IPS-15b (cell line): ENCODE measurements at regions not wholly inside any gene's neighbourhood (a gene's known extent, or its start where the extent isn't known, plus 50 kb on each side); places are given as distances from the start of the nearest gene placed in this dataset.
A peak's percentile ranks its signal among the peaks of the same experiment; 100 is the strongest.
"Not testable (repeated sequence)": the region's sequence is repeated elsewhere in the genome, so short reads cannot be mapped to it uniquely, and the experiment has no call there.

Experiments
- H3K27me3 ChIP-seq: one replicate; pipeline ENCODE4 v1.6.1; 2013; ENCODE audit warnings: low read length; ENCODE audit not compliant: control insufficient read depth, insufficient read depth
- H3K36me3 ChIP-seq: one replicate; pipeline ENCODE4 v1.6.1; 2013; ENCODE audit warnings: low read length; ENCODE audit not compliant: control insufficient read depth, insufficient read depth
- H3K4me1 ChIP-seq: one replicate; pipeline ENCODE4 v1.6.1; 2013; ENCODE audit warnings: mild to moderate bottlenecking, low read length; ENCODE audit not compliant: control insufficient read depth, insufficient read depth
- H3K4me3 ChIP-seq: one replicate; pipeline ENCODE4 v1.5.1; 2013; ENCODE audit warnings: low read depth, low read length
- H3K9ac ChIP-seq: one replicate; pipeline ENCODE4 v1.6.1; 2013; ENCODE audit warnings: low read depth, mild to moderate bottlenecking, low read length
- H3K9me3 ChIP-seq: one replicate; pipeline ENCODE4 v1.6.1; 2013; ENCODE audit warnings: mild to moderate bottlenecking, low read length; ENCODE audit not compliant: control insufficient read depth, insufficient read depth

DNA sequence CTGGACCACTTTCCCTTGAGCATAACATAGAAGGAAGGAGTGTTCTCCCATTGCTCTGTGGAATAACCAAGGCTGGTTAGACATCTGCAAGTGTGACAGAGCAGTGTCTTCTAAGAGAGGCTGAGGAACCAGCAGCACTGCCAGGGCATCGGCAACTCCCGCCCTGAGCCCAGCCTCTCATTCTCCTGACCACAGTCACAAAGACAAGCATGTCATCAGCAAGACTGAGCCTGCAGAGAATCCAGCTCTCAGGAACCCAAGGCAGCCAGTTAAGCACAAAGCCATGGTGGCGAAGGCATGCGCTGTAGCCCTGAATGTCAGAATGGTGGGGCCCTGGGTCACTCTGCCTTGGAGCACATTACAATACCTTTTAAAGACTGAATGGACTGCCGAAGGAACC lies 253.9 kb downstream of the AGTPBP1 start:
- Histone ChIP-seq H3K4me3 (no peak overlapping the region), H3K9me3 (no peaks in the 10 kb centered on the region), H3K9ac (no peak overlapping the region), H3K27me3 (no peaks in the 10 kb centered on the region), H3K4me1 (no peaks in the 10 kb centered on the region), H3K36me3 (no peaks in the 10 kb centered on the region)

DNA sequence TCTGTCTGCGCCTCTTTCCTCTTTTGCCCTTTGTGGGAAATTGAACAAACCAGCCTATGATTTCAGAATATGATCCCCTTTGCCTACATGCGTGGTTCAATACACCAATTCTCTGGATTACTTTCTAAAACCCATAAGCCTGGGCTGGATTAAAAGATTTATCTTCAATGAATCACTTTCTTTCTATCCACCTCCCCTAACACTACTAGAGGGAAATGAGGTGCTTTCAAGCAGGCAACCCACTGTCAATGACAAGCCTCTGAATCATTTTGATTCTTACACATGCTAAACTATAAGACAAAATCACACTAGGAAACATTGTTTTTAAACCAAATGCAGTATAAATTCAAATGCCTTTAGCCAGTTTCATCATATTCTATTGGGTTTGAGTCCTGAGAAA lies 257.5 kb downstream of the AGTPBP1 start:
- Histone ChIP-seq H3K9me3 (no peaks in the 10 kb centered on the region), H3K4me3 (no peak overlapping the region), H3K9ac (no peak overlapping the region), H3K27me3 (peaks cover 3% of the 10 kb centered on the region), H3K36me3 (no peaks in the 10 kb centered on the region), H3K4me1 (no peaks in the 10 kb centered on the region)

DNA sequence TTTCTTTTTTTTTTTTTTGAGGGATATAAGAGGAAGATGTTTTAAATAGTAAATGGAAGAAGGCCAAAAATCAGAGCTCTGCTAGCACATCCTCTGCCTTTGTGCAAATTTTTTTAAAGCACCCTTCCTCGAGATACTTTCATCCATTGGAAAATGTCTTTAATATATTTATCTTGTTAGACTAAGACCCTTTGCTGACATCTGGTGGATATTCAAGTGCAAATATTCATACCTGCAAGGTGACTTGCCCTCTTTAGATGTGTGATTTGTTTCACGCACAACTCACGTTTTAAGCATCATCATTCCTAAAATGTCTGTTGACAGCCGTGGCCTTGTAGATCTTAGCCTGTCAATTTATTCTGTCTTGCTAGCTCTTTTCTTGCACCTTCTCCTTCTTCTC lies 258.5 kb downstream of the AGTPBP1 start:
- Histone ChIP-seq H3K36me3 (no peaks in the 10 kb centered on the region), H3K9me3 (no peaks in the 10 kb centered on the region), H3K4me1 (no peaks in the 10 kb centered on the region), H3K4me3 (no peak overlapping the region), H3K27me3 (peaks cover 3% of the 10 kb centered on the region), H3K9ac (no peak overlapping the region)

- peaks cover 3% of the 10 kb centered on the region for H3K27me3 ChIP-seq
- H3K36me3 ChIP-seq: no peaks in the 10 kb centered on the region
- H3K4me1 ChIP-seq: no peaks in the 10 kb centered on the region
- no peak overlapping the region for H3K4me3 ChIP-seq
- H3K9me3 ChIP-seq: peaks cover 9% of the 10 kb centered on the region
- no peak overlapping the region for H3K9ac ChIP-seq
These were observed 262.4 kb downstream of the AGTPBP1 start for GRCh38 chr9:85479305-85479704.

GRCh38 chr9:85478847-85479246 lies 262.9 kb downstream of the AGTPBP1 start:
- Histone ChIP-seq H3K27me3 (peaks cover 3% of the 10 kb centered on the region), H3K9ac (no peak overlapping the region), H3K4me1 (no peaks in the 10 kb centered on the region), H3K36me3 (no peaks in the 10 kb centered on the region), H3K9me3 (peaks cover 9% of the 10 kb centered on the region), H3K4me3 (no peak overlapping the region)

- H3K9ac ChIP-seq, H3K4me3 ChIP-seq, H3K9me3 ChIP-seq, H3K36me3 ChIP-seq, H3K27me3 ChIP-seq, H3K4me1 ChIP-seq: not testable (repeated sequence)
These were observed 266.9 kb downstream of the AGTPBP1 start for GRCh38 chr9:85474896-85475295.

DNA sequence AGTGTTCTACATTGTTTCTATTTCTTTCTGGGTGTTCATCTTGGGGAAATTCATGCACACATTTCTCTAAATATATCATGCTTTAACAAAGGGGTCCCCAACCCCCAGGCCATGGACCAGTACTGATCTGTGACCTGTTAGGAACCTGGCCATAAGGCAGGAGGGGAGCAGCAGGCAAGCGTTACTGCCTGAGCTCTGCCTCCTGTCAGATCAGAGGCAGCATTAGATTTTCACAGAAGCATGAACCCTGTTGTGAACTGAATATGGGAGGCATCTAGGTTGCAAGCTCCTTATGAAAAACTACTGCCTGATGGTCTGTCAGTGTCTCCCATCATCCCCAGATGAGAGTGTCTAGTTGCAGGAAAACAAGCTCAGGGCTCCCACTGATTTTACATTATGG lies 270.0 kb downstream of the AGTPBP1 start:
- H3K9me3 ChIP-seq: peaks cover 9% of the 10 kb centered on the region
- H3K36me3 ChIP-seq: no peaks in the 10 kb centered on the region
- H3K9ac ChIP-seq: no peak overlapping the region
- H3K4me3 ChIP-seq: no peak overlapping the region
- H3K27me3 ChIP-seq: no peaks in the 10 kb centered on the region
- peaks cover 5% of the 10 kb centered on the region for H3K4me1 ChIP-seq

DNA sequence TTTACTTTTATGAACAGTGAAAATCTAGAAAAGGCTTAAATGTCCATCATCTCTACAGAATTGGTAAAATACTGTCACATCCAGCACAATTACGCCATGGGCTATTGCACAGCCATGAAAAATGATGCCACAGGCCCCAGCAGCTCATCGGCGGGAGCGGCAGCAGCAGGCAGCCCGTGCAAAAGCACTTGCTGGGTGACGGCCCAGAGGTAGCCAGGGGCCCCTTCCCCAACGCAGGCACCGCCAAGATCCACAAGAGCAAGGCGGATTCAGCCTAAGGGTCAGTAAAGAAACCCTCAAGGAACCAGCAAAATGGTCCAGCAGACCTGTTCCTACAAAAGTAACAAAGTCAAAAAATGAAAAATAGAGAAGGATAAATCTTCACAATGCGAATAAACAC lies 272.7 kb downstream of the AGTPBP1 start:
- Histone ChIP-seq H3K4me1 (peaks cover 5% of the 10 kb centered on the region), H3K4me3 (no peak overlapping the region), H3K9me3 (no peaks in the 10 kb centered on the region), H3K36me3 (no peaks in the 10 kb centered on the region), H3K9ac (no peak overlapping the region), H3K27me3 (no peaks in the 10 kb centered on the region)

DNA sequence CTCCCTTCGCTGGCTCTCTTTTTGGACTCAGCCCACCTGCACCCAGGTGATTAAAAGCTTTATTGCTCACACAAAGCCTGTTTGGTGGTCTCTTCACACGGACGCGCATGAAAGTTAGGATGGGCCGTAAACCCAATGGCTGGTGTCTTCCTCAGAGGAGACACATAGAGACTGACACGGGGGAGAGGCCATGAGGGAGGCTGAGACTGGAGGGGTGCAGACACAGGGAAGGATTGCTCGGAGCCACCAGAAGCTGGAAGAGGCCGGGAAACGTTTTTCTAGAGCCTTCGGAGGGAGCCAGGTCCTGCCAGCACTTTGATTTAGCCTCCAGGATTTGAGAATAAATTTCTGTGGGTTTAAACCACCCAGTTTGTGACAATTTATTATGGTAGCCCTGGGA lies 274.9 kb downstream of the AGTPBP1 start:
- no peak overlapping the region for H3K4me3 ChIP-seq
- no peaks in the 10 kb centered on the region for H3K9me3 ChIP-seq
- H3K9ac ChIP-seq: no peak overlapping the region
- no peaks in the 10 kb centered on the region for H3K27me3 ChIP-seq
- H3K4me1 ChIP-seq: peaks cover 5% of the 10 kb centered on the region
- H3K36me3 ChIP-seq: peaks cover 2% of the 10 kb centered on the region

DNA sequence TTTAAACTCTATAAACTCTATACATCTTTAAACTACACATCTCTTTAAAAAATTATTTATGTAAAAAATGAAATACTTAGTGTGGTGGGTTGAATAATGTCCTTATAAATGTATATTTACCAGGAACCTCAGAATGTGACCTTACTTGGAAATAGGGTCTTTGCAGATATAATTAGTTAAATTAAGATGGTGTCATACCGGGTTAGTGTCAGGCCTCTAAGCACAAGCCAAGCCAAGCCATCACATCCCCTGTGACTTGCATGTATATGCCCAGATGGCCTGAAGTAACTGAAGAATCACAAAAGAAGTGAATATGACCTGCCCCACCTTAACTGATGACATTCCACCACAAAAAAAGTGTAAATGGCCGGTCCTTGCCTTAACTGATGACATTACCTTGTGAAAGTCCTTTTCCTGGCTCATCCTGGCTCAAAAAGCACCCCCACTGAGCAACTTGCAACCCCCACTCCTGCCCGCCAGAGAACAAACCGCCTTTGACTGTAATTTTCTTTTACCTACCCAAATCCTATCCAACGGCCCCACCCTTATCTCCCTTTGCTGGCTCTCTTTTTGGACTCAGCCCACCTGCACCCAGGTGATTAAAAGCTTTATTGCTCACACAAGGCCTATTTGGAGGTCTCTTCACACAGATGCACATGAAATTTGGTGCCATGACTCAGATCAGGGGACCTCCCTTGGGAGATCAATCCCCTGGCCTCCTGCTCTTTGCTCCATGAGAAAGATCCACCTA lies 283.5 kb downstream of the AGTPBP1 start:
- H3K4me3 ChIP-seq: peak overlapping the region; percentile 71

DNA sequence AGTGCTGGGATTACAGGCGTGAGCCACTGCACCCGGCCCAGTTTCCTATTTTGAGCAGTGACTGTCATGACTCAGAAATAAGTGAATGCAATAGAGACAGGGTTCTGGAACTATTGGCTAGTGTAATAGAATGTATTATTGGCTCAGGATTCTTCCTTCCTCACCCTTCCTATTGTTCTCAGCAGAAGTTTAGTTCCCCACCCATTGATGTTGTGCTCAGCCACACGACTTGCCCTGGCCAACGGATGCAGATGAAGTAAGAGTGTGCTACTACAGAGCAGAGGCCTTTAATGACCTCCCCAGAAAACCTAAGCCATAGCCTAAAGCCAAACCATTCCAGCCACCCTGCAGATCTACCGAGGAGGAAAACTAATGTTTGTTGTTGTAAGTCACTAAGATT lies 287.9 kb downstream of the AGTPBP1 start:
- no peak overlapping the region for H3K4me3 ChIP-seq
- H3K27me3 ChIP-seq: no peaks in the 10 kb centered on the region
- H3K36me3 ChIP-seq: no peaks in the 10 kb centered on the region
- H3K4me1 ChIP-seq: no peaks in the 10 kb centered on the region
- no peaks in the 10 kb centered on the region for H3K9me3 ChIP-seq
- H3K9ac ChIP-seq: no peak overlapping the region

More for the DNA sequence above, 283.5 kb downstream of the AGTPBP1 start:
- not testable (repeated sequence) for H3K9ac ChIP-seq, H3K4me1 ChIP-seq, H3K36me3 ChIP-seq, H3K9me3 ChIP-seq, H3K27me3 ChIP-seq

GRCh38 chr9:85452841-85453240 lies 288.9 kb downstream of the AGTPBP1 start:
- no peaks in the 10 kb centered on the region for H3K27me3 ChIP-seq
- no peak overlapping the region for H3K9ac ChIP-seq
- no peak overlapping the region for H3K4me3 ChIP-seq
- H3K9me3 ChIP-seq: no peaks in the 10 kb centered on the region
- no peaks in the 10 kb centered on the region for H3K4me1 ChIP-seq
- no peaks in the 10 kb centered on the region for H3K36me3 ChIP-seq
